B cell (primary cell): ENCODE measurements at regions not wholly inside any gene's neighbourhood (a gene's known extent, or its start where the extent isn't known, plus 50 kb on each side); places are given as distances from the start of the nearest gene placed in this dataset.

ENCODE experiments used
- ATAC-seq: fragments of 200-7000 bp; cut with Tn5 transposase; one replicate; pipeline ENCODE4 v1.10.0; 2021; ENCODE audit warnings: low read depth, mild to moderate bottlenecking, moderate number of reproducible peaks, moderate library complexity
- CTCF ChIA-PET: fragments of 350-600 bp; sonication (Branson Sonifier 250); formaldehyde crosslinking; loops from one replicate; lab custom pipeline; 2021; ENCODE audit warnings: antibody characterized with exemption, inconsistent platforms; lab: Charles Lee
- POLR2A ChIA-PET: fragments of 350-600 bp; sonication (Branson Sonifier 250); formaldehyde crosslinking; loops from one replicate; lab custom pipeline; 2021; ENCODE audit warnings: antibody characterized with exemption; lab: Charles Lee
- DNase-seq: peaks from one replicate; pipeline ENCODE4 v3.0.0; 2013
- H2AFZ ChIP-seq: 2 replicates; pipeline ENCODE4 v1.6.1; 2012; ENCODE audit warnings: mild to moderate bottlenecking, low read depth, low read length; ENCODE audit not compliant: insufficient read depth, poor library complexity, severe bottlenecking
- H3K27ac ChIP-seq, 2 donors: 1 replicate in 1 of 2; 2 replicates in 1 of 2; pipeline ENCODE4 v1.5.1; 2012 to 2013; ENCODE audit warnings: low read length in 2 of 2, mild to moderate bottlenecking in 2 of 2, moderate library complexity in 1 of 2
- H3K27me3 ChIP-seq, 4 experiments: fragments of 200-600 bp in 1 of 4; sonication (generic) in 1 of 4; replicated peaks in 1 of 4; 1 replicate in 2 of 4; 2 replicates in 2 of 4; pipeline versions ENCODE4 v1.6.1 to v1.7.0; 2013 to 2016; ENCODE audit warnings: low read length in 3 of 4, mild to moderate bottlenecking in 2 of 4, mixed read lengths in 1 of 4, moderate library complexity in 1 of 4; ENCODE audit not compliant: insufficient read depth in 4 of 4, control insufficient read depth in 3 of 4; ENCODE audit errors: control extremely low read depth in 1 of 4
- H3K36me3 ChIP-seq, 2 experiments: replicated peaks in 1 of 2; 1 replicate in 1 of 2; 2 replicates in 1 of 2; pipeline versions ENCODE4 v1.6.1 to v1.7.1; 2013; ENCODE audit warnings: low read length in 1 of 2; ENCODE audit not compliant: insufficient read depth in 2 of 2, control insufficient read depth in 1 of 2; ENCODE audit errors: control extremely low read depth in 1 of 2, extremely low read depth in 1 of 2
- H3K4me1 ChIP-seq, 2 donors: fragments of 200-600 bp in 1 of 2; sonication (generic) in 1 of 2; 1 replicate in 1 of 2; 2 replicates in 1 of 2; pipeline versions ENCODE4 v1.5.1 to v1.6.1; 2013 to 2017; ENCODE audit warnings: low read length in 2 of 2; ENCODE audit not compliant: control insufficient read depth in 2 of 2, insufficient read depth in 2 of 2
- H3K4me2 ChIP-seq: replicated peaks from 2 replicates; pipeline ENCODE3; 2012; ENCODE audit warnings: mild to moderate bottlenecking, low read depth, low read length; ENCODE audit not compliant: poor library complexity, severe bottlenecking
- H3K4me3 ChIP-seq, 5 experiments: fragments of 200-600 bp in 1 of 5; sonication (generic) in 1 of 5; 1 replicate in 3 of 5; 2 replicates in 2 of 5; pipeline versions ENCODE4 v1.5.1 to v1.7.0; 2011 to 2016; ENCODE audit warnings: low read length in 4 of 5, mild to moderate bottlenecking in 4 of 5, low read depth in 2 of 5, control low read depth in 1 of 5, moderate library complexity in 1 of 5; ENCODE audit not compliant: insufficient read depth in 1 of 5; ENCODE audit errors: control extremely low read depth in 1 of 5, extremely low read depth in 1 of 5
- H3K79me2 ChIP-seq: fragments of 200-600 bp; sonication (generic); one replicate; pipeline ENCODE4 v1.6.0; 2016; ENCODE audit warnings: low read length; ENCODE audit not compliant: control insufficient read depth, insufficient read depth
- H3K9ac ChIP-seq: fragments of 200-600 bp; sonication (generic); 2 replicates; pipeline ENCODE4 v1.6.1; 2017; ENCODE audit warnings: mild to moderate bottlenecking, low read length, moderate library complexity
- H3K9me3 ChIP-seq, 3 donors: one replicate each; pipeline versions ENCODE4 v1.6.1 to v1.7.1; 2013; ENCODE audit warnings: low read length in 2 of 3; ENCODE audit not compliant: control insufficient read depth in 2 of 3, insufficient read depth in 1 of 3; ENCODE audit errors: control extremely low read depth in 1 of 3
- H4K20me1 ChIP-seq: 2 replicates; pipeline ENCODE4 v1.6.0; 2012; ENCODE audit warnings: mild to moderate bottlenecking, low read length; ENCODE audit not compliant: insufficient read depth, control insufficient read depth, poor library complexity, severe bottlenecking
- H3K27ac Mint-ChIP-seq: one replicate; pipeline ENCODE4 v1.8.0; 2021; ENCODE audit warnings: mixed read lengths
- H3K27me3 Mint-ChIP-seq: one replicate; pipeline ENCODE4 v1.8.0; 2021; ENCODE audit warnings: mixed read lengths
- H3K4me1 Mint-ChIP-seq: one replicate; pipeline ENCODE4 v1.8.0; 2021; ENCODE audit warnings: mixed read lengths
- H3K4me3 Mint-ChIP-seq: one replicate; pipeline ENCODE4 v1.8.0; 2021; ENCODE audit warnings: mixed read lengths
- H3K9me3 Mint-ChIP-seq: one replicate; pipeline ENCODE4 v1.8.0; 2022; ENCODE audit warnings: mixed read lengths; ENCODE audit not compliant: insufficient read depth
- CTCF ChIP-seq: fragments of 200-600 bp; IDR thresholded peaks from one replicate; pipeline ENCODE4 v1.8.0; 2022; ENCODE audit warnings: antibody characterized with exemption, mild to moderate bottlenecking
- EZH2 ChIP-seq: IDR thresholded peaks from 2 replicates; pipeline ENCODE4 v1.6.1; 2012; ENCODE audit warnings: borderline replicate concordance, low read depth, mild to moderate bottlenecking, moderate library complexity, low read length; ENCODE audit not compliant: insufficient read depth, poor library complexity, severe bottlenecking
- WGBS: methylation state at CpG from one replicate; pipeline ENCODE4 v1.1.5; 2013; ENCODE audit warnings: missing lambda C conversion rate; ENCODE audit not compliant: insufficient coverage; 5-methylcytosine and 5-hydroxymethylcytosine counted together
- intact Hi-C: fragments of 100-400 bp; cut with micrococcal nuclease; formaldehyde crosslinking; loops from one replicate; pipeline ENCODE4 v1.10.0; 2022

- Mint-ChIP-seq H3K27me3 (no peaks in the 10 kb centered on the region), H3K4me1 (no peaks in the 10 kb centered on the region), H3K9me3 (peaks cover 6% of the 10 kb centered on the region), H3K4me3 (no peak overlapping the region), H3K27ac (no peak overlapping the region)
- POLR2A ChIA-PET, result no interaction called here
- CTCF ChIA-PET, result interaction anchor here (1.3 kb wide), 1 partner anchor 8 kb away, joined by 3 read pairs; no protein-coding TSS in a partner anchor
- no peaks in the 10 kb centered on the region for H3K79me2 ChIP-seq
- no peak overlapping the region for H2AFZ ChIP-seq
- WGBS, result 91% methylated on average over 6 of the region's 6 CpGs
- no peak for TF ChIP-seq CTCF
- no peak for TF ChIP-seq EZH2
- intact Hi-C loops, result no loop called here
- no peaks in the 10 kb centered on the region for H3K27me3 ChIP-seq
- no peaks in the 10 kb centered on the region for H3K4me1 ChIP-seq
- no peak overlapping the region for H3K4me3 ChIP-seq
- no peak overlapping the region for H3K27ac ChIP-seq
- no peak overlapping the region for H3K9ac ChIP-seq
- no peak for DNase-seq
- H4K20me1 ChIP-seq, result no peaks in the 10 kb centered on the region
- no peaks in the 10 kb centered on the region for H3K9me3 ChIP-seq
- no peak overlapping the region for H3K4me2 ChIP-seq
- no peaks in the 10 kb centered on the region for H3K36me3 ChIP-seq
- ATAC-seq, result no peak
Measured at GRCh38 chr14:87461704-87462103, 531.3 kb downstream of the GALC start.

GRCh38 chr14:87457720-87458119 is 535.3 kb downstream of the GALC start:
- WGBS, result 92% methylated on average over 2 of the region's 6 CpGs
- peaks cover 2% of the 10 kb centered on the region for H3K9me3 Mint-ChIP-seq
- Histone ChIP-seq H3K4me3 (no peak overlapping the region), H3K4me1 (no peaks in the 10 kb centered on the region), H3K27me3 (no peaks in the 10 kb centered on the region), H3K4me2 (peak overlapping the region; percentile 3), H3K36me3 (no peaks in the 10 kb centered on the region), H3K79me2 (no peaks in the 10 kb centered on the region), H3K9ac (no peak overlapping the region), H3K9me3 (peaks cover 0 to 3% (median 0%) of the 10 kb centered on the region in 3 donors), H4K20me1 (no peaks in the 10 kb centered on the region), H3K27ac (no peak overlapping the region), H2AFZ (no peak overlapping the region)
- CTCF ChIA-PET, result no interaction called here
- H3K4me1 Mint-ChIP-seq, result no peaks in the 10 kb centered on the region
- ATAC-seq (no peak), DNase-seq (no peak)
- H3K4me3 Mint-ChIP-seq, result no peak overlapping the region
- no peak overlapping the region for H3K27ac Mint-ChIP-seq
- POLR2A ChIA-PET, result no interaction called here
- no peaks in the 10 kb centered on the region for H3K27me3 Mint-ChIP-seq
- intact Hi-C loops, result no loop called here
- TF ChIP-seq EZH2 (no peak), CTCF (no peak)
